HK-2 (cell line): ENCODE measurements at regions not wholly inside any gene's neighbourhood (a gene's known extent, or its start where the extent isn't known, plus 50 kb on each side); places are given as distances from the start of the nearest gene placed in this dataset.
"Not testable (repeated sequence)": the region's sequence is repeated elsewhere in the genome, so short reads cannot be mapped to it uniquely, and the experiment has no call there.

Experiments used
- DNase-seq: peaks from one replicate; pipeline ENCODE4 v3.0.0-alpha.2; 2018; ENCODE audit not compliant: unreplicated experiment

GRCh38 chr2:187782301-187782700 is 228.1 kb upstream of the TFPI start:
- DNase-seq, result no peak

GRCh38 chr2:187783446-187783845 is 229.2 kb upstream of the TFPI start:
- DNase-seq, result no peak

- DNase-seq, result not testable (repeated sequence)
Observed at GRCh38 chr2:187784138-187784537, 229.9 kb upstream of the TFPI start.

GRCh38 chr2:187799601-187800000 is 245.4 kb upstream of the TFPI start:
- no peak for DNase-seq

GRCh38 chr2:187803816-187804215 is 249.6 kb upstream of the TFPI start:
- no peak for DNase-seq

- DNase-seq, result no peak
Observed at GRCh38 chr2:187815113-187815512, 260.9 kb upstream of the TFPI start.

GRCh38 chr2:187819624-187820023 is 265.4 kb upstream of the TFPI start:
- no peak for DNase-seq

- no peak for DNase-seq
Observed at GRCh38 chr2:187825108-187825507, 270.9 kb upstream of the TFPI start.

- no peak for DNase-seq
Observed at GRCh38 chr2:187826023-187826422, 271.8 kb upstream of the TFPI start.

GRCh38 chr2:187834787-187835186 is 280.6 kb upstream of the TFPI start:
- DNase-seq, result no peak

GRCh38 chr2:187838690-187839089 is 284.5 kb upstream of the TFPI start:
- no peak for DNase-seq

- no peak for DNase-seq
Observed at GRCh38 chr2:187842315-187842714, 288.1 kb upstream of the TFPI start.

GRCh38 chr2:187842978-187843847 is 289.0 kb upstream of the TFPI start:
- no peak for DNase-seq

GRCh38 chr2:187847245-187848208 is 293.3 kb upstream of the TFPI start:
- no peak for DNase-seq

- no peak for DNase-seq
Observed at GRCh38 chr2:187851955-187852561, 297.8 kb upstream of the TFPI start.

- no peak for DNase-seq
Observed at GRCh38 chr2:187853381-187853791, 299.2 kb upstream of the TFPI start.

GRCh38 chr2:187854801-187855200 is 300.6 kb upstream of the TFPI start:
- no peak for DNase-seq

GRCh38 chr2:187855689-187856088 is 301.5 kb upstream of the TFPI start:
- DNase-seq, result no peak

- no peak for DNase-seq
Observed at GRCh38 chr2:187857826-187858225, 303.6 kb upstream of the TFPI start.

- no peak for DNase-seq
Observed at GRCh38 chr2:187862715-187863114, 308.5 kb upstream of the TFPI start.

- no peak for DNase-seq
Observed at GRCh38 chr2:187865025-187865424, 310.8 kb upstream of the TFPI start.

- no peak for DNase-seq
Observed at GRCh38 chr2:187867165-187867564, 312.9 kb upstream of the TFPI start.
